ENCODE measurements at regions not wholly inside any gene's neighbourhood (a gene's known extent, or its start where the extent isn't known, plus 50 kb on each side); places are given as distances from the start of the nearest gene placed in this dataset.
"Not testable (repeated sequence)": the region's sequence is repeated elsewhere in the genome, so short reads cannot be mapped to it uniquely, and the experiment has no call there.

DNA sequence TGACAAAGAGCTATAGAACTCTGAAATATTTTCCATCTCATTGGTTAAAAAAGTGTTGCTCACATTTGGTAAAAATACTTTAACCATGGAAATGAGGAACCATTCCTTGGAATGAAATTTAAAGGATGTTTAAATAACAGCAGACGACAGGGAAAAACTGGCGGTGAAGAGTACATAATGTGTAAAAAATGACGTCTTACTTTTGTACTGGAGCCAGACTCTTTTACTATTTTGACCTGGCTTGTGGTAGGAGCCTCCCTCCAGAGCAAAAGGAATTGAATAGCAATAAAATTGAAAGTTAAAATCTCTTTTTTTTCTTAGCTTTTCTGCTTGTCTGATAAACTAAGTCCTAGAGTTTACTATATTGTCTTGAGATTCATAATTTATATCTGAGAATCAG is 426.2 kb upstream of the KLHL1 start:
- DNase-seq (ENCODE audit: low spot score) = no peak
- Histone ChIP-seq H3K4me3 (no peak overlapping the region), H3K27ac (no peak overlapping the region)
- TF ChIP-seq, protein P1, sequence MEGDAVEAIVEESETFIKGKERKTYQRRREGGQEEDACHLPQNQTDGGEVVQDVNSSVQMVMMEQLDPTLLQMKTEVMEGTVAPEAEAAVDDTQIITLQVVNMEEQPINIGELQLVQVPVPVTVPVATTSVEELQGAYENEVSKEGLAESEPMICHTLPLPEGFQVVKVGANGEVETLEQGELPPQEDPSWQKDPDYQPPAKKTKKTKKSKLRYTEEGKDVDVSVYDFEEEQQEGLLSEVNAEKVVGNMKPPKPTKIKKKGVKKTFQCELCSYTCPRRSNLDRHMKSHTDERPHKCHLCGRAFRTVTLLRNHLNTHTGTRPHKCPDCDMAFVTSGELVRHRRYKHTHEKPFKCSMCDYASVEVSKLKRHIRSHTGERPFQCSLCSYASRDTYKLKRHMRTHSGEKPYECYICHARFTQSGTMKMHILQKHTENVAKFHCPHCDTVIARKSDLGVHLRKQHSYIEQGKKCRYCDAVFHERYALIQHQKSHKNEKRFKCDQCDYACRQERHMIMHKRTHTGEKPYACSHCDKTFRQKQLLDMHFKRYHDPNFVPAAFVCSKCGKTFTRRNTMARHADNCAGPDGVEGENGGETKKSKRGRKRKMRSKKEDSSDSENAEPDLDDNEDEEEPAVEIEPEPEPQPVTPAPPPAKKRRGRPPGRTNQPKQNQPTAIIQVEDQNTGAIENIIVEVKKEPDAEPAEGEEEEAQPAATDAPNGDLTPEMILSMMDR (IDR thresholded peaks at IDR 0.05) = no peak

DNA sequence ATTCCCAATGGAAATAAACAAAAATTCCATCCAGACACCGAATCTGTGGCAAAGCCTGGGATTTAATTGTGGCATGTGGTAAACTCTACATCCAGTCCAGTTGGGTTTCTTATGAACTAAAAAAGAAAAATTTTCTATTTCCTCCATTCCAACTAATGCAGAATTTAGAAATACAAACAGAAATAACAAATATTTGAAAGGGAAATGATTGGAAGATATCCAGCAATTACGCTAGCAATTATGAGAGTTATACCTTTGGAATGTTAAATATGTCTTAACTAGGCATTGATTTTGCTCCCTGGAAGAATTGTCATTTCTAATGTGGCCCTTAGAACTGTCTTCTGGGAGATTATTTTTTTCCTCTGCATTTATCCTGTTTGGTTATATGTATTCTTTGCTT is 421.4 kb upstream of the KLHL1 start:
- TF ChIP-seq, protein P1 (IDR thresholded peaks at IDR 0.05) = no peak

DNA sequence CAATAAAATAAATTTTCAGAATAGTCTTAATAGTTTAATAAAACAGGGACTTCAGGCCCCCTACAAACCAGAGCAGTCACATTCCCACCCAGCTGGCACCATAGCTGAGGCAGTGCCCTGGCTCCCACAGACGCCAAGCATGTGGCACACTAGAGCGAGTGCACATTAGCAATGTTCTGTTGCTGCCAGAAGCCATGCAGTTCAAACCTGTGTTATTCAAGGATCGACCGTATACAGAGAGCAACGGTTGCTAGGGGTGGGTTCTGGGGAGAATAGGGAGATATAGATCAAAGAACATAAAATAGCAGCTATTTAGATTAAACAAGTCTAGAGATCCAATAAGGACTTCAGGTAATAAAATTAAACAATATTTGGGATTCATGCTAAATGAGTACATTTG is 419.3 kb upstream of the KLHL1 start:
- TF ChIP-seq, protein P1 (IDR thresholded peaks at IDR 0.05) = no peak
- DNase-seq (ENCODE audit: low spot score) = no peak
- H3K27ac ChIP-seq = no peak overlapping the region
- no peak overlapping the region for H3K4me3 ChIP-seq

More for the DNA sequence above, 421.4 kb upstream of the KLHL1 start:
- no peak overlapping the region for H3K4me3 ChIP-seq
- H3K27ac ChIP-seq = no peak overlapping the region
- DNase-seq (ENCODE audit: low spot score) = no peak

DNA sequence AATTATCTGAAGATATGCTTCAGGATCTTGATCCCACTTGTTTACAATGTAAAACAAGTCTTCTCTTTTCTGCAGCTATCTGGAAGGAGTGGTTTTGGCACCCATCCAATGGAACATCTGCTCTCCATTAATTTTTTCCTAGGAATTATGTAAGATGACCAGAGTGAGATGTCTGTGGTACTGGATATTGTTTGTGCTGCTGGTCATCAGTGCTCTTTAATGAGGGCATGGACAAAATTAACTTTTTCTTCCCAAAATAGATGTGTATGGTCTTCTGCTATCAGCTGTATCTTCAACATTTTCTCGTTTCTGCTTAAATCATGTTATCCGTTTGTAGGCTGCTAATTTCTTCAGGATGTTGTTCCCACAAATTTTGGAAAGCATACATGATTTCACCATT is 415.4 kb upstream of the KLHL1 start:
- no peak for DNase-seq (ENCODE audit: low spot score)
- TF ChIP-seq, protein P1 (IDR thresholded peaks at IDR 0.05) = no peak
- H3K4me3 ChIP-seq = no peak overlapping the region
- no peak overlapping the region for H3K27ac ChIP-seq

DNA sequence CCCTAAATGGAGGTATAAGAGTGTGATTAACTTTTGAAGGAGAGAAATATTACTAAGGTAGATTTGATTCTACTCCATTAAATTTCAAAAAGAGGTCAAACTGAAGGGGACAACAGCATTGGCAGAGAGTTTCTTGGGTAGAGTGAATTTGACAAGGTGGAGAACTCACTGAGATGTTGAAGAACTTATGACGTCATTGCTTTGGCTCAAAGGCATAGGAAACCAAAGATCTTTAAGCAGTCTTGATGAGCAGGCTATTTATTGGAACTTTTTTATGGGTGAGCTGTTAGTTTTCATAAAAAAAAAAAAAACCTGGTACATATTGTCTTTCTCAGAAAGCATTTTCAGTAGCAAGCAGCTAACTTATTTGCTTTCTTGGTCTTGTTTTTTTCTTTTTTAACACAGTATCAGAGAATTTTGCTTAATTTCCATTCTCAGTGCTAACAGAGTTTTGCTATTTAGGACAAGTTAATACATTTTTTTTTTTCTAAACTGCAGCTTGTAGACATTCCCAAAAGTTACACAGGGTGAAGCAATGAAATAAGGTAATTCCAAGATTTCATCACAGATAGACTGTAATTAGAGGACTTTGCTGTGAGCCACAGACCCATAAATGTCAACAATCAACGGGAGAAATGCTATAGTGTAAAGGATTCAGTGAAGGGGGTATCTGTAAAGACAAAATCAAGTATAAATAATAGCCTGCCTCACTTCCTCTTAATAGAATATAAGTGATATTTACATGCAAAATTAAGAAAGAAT is 412.2 kb upstream of the KLHL1 start:
- Histone ChIP-seq H3K4me3 (no peak overlapping the region), H3K27ac (no peak overlapping the region)
- DNase-seq (ENCODE audit: low spot score) = no peak
- TF ChIP-seq, protein P1 (IDR thresholded peaks at IDR 0.05) = no peak

DNA sequence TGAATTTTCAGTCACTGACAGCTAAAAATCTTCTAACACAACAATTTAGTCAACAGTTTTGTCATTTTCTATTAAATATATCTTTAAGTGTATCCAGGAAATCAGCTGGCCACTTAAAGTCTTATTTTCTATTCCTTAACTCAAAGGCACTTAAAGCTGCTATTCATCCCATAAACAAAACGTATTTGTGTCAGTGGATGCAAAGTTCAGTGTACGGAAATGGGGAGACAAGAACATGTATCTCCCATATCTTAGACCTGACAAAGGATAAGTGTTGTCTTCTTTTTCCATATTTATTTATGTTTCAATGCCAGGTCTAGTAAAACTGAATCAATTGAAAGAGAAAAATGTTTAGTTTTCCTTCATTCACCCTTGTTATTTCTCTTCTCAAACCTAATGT is 409.8 kb upstream of the KLHL1 start:
- Histone ChIP-seq H3K27ac (no peak overlapping the region), H3K4me3 (no peak overlapping the region)
- TF ChIP-seq, protein P1 (IDR thresholded peaks at IDR 0.05) = no peak
- no peak for DNase-seq (ENCODE audit: low spot score)

DNA sequence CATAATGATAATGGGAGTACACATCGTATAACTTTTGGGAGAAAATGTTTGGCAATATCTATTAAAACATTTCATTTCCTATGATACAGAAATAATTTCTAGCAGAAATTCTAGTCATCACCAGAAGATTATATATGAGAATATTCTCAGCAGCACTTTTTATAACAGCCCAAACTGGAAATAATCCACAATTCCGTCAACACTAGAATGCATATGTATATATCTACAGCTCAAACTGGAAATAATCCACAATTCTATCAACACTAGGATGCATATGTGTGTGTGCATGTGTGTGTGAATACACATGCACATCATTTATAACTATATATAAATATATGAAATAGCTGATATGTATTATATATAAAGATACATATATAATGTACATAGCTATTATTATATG is 408.0 kb upstream of the KLHL1 start:
- TF ChIP-seq, protein P1 (IDR thresholded peaks at IDR 0.05) = no peak
- Histone ChIP-seq H3K27ac (no peak overlapping the region), H3K4me3 (no peak overlapping the region)
- no peak for DNase-seq (ENCODE audit: low spot score)

DNA sequence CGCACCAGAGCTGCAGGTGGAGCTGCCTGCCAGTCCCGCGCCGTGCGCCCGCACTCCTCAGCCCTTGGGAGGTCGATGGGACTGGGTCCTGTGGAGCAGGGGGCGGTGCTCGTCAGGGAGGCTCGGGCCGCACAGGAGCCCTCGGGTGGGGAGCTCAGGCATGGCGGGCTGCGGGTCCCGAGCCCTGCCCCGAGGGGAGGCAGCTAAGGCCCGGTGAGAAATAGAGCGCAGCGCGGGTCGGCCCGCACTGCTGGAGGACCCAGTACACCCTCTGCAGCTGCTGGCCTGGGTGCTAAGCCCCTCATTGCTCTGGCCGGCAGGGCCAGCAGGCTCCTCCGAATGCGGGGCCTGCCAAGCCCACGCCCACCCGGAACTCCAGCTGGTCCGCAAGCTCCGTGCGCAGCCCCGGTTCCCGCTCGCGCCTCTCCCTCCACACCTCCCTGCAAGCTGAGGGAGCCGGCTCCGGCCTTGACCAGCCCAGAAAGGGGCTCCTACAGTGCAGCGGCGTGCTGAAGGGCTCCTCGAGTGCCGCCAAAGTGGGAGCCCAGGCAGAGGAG is 403.7 kb upstream of the KLHL1 start:
- not testable (repeated sequence) for H3K4me3 ChIP-seq; H3K27ac ChIP-seq; DNase-seq (ENCODE audit: low spot score)

Measured in coronary artery (tissue), 2 donors.